Thymus (tissue), 11 donors: ENCODE measurements at regions not wholly inside any gene's neighbourhood (a gene's known extent, or its start where the extent isn't known, plus 50 kb on each side); places are given as distances from the start of the nearest gene placed in this dataset.
"Not testable (repeated sequence)": the region's sequence is repeated elsewhere in the genome, so short reads cannot be mapped to it uniquely, and the experiment has no call there.

Experiments
- DNase-seq, 9 donors: peaks; one replicate each; pipeline ENCODE4 v3.0.0-alpha.2; 2013; ENCODE audit warnings: low spot score in 9 of 9, low read depth in 6 of 9, missing footprints in 1 of 9
- H3K27ac ChIP-seq, 2 donors: one replicate each; pipeline ENCODE4 v1.5.1; 2013; ENCODE audit warnings: control low read depth in 1 of 2, low read depth in 1 of 2, low read length in 1 of 2, mild to moderate bottlenecking in 1 of 2, moderate library complexity in 1 of 2
- H3K27me3 ChIP-seq, 2 donors: one replicate each; pipeline ENCODE4 v1.5.1; 2013; ENCODE audit warnings: low read length in 1 of 2; ENCODE audit not compliant: control insufficient read depth in 2 of 2, insufficient read depth in 1 of 2
- H3K36me3 ChIP-seq, 2 donors: one replicate each; pipeline ENCODE4 v1.5.1; 2013; ENCODE audit warnings: low read length in 1 of 2, mild to moderate bottlenecking in 1 of 2, moderate library complexity in 1 of 2; ENCODE audit not compliant: control insufficient read depth in 2 of 2, insufficient read depth in 2 of 2
- H3K4me1 ChIP-seq, 2 donors: one replicate each; pipeline ENCODE4 v1.5.1; 2013; ENCODE audit warnings: low read length in 2 of 2; ENCODE audit not compliant: control insufficient read depth in 2 of 2, insufficient read depth in 2 of 2
- H3K4me3 ChIP-seq, 2 donors: one replicate each; pipeline ENCODE4 v1.5.1; 2013; ENCODE audit warnings: low read length in 2 of 2, control low read depth in 1 of 2, mild to moderate bottlenecking in 1 of 2
- H3K9me3 ChIP-seq, 2 donors: one replicate each; pipeline ENCODE4 v1.5.1; 2013; ENCODE audit warnings: low read length in 1 of 2, mild to moderate bottlenecking in 1 of 2; ENCODE audit not compliant: control insufficient read depth in 2 of 2, insufficient read depth in 1 of 2
- WGBS: extraction: QIAGEN DNeasy Blood & Tissue Kit; methylation state at CpG from one replicate; pipeline ENCODE4 v1.1.7; 2013; 5-methylcytosine and 5-hydroxymethylcytosine counted together
- donor health status: healthy.

DNA sequence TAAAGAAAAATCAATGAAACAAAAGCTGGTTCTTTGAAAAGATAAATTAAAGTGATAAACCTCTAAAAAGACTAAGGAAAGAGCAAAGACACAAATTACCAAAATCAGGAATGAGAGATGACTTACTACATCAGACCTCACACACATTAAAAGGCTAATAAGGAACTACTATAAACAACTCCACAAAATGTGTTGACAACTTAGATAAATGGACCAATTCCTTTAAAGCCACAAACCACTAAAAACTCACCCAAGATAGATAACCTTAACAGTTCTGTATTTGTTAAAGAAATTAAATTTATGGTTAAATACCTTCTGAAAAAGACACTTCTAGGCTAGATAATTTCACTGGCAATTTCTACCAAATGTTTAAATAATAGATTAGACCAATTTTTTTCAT is 170.4 kb downstream of the SMAD6 start:
- Histone ChIP-seq H3K27ac (no peak overlapping the region), H3K27me3 (peaks cover 0 to 4% of the 10 kb centered on the region in 2 donors), H3K4me3 (no peak overlapping the region), H3K9me3 (no peaks in the 10 kb centered on the region), H3K4me1 (no peaks in the 10 kb centered on the region), H3K36me3 (no peaks in the 10 kb centered on the region)
- no peak for DNase-seq

DNA sequence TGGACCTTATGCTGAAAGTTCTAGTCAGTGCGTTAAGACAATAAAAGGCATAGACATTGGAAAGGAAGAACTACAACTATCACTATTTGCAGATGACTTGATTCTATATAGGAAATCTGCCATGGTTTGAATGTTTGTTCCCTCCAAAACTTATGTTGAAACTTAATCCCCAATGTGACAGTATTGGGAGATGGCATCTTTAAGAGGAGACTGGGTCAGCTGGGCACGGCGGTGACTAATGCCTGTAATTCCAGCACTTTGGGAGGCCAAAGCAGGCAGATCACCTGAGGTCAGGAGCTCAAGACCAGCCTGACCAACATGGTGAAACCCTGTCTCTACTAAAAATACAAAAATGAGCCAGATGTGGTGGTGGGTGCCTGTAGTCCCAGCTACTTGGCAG is 171.3 kb downstream of the SMAD6 start:
- not testable (repeated sequence) for H3K27me3 ChIP-seq, H3K4me3 ChIP-seq, H3K4me1 ChIP-seq, H3K27ac ChIP-seq, H3K9me3 ChIP-seq, H3K36me3 ChIP-seq, DNase-seq
- 98% methylated on average over 3 of the region's 3 CpGs for WGBS

DNA sequence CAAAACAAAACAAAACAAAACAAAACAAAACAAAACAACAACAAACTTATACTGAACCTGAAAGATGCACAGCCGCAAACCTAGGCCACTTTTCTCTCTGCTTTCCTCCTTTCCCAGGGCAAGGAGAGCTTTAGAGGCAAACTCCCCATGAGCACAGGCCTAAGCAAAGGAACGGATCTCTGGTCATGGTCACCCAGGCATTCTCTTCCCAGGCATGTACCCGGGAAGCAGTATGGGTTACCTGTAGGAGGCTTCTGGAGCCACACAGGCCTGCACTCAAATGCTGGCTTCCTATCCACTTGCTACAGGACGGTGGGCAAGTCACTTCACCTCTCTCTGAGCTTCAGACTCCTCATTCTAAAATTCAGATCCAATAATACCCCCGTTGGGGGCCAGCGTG is 171.8 kb downstream of the SMAD6 start:
- 97% methylated on average over 6 of the region's 6 CpGs for WGBS
- peaks cover 0 to 4% of the 10 kb centered on the region in 2 donors for H3K27me3 ChIP-seq
- DNase-seq: no peak
- H3K9me3 ChIP-seq: no peaks in the 10 kb centered on the region
- H3K4me3 ChIP-seq: no peak overlapping the region
- no peak overlapping the region for H3K27ac ChIP-seq
- no peaks in the 10 kb centered on the region for H3K4me1 ChIP-seq
- H3K36me3 ChIP-seq: no peaks in the 10 kb centered on the region

DNA sequence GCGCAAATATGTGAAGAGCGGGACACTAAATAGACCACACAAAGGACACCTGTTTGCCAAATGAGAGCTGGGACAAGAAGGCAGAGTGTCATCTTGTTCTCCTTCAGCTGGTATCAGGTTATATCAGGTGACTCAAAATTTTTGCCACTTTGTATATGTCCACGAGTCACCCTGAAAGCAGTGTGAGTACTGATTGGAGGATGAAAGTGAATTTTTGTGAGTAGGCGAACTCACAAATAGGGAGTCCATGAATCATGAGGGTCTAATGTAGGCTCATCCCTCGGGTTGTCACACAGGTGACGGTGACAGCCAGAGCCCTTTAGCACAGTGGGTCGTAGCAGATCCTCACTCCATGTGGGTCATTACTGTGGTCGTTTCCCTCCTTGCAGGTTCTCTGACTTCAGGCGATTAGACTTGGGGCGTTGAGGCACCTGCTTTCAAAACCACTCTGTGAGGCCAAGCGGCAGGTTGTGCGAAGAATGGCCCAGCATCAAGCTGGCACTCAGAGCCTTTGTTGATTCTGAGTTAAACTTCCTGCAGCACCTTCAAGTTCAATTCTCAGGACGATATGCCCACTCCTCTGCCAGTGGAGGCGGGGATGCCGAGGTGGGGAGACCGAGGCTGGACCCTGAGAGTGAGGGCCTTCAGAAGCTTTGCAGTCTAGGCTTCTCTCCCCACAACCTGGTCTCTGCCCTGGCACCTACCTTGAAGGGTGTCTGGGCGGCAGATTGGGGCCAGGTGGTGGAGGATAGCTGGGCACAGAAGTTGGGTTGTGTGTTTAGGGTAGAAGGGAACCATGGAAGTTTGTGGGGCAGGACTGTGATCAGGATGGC is 173.8 kb downstream of the SMAD6 start:
- DNase-seq: no peak
- Histone ChIP-seq H3K27me3 (peaks cover 0 to 4% of the 10 kb centered on the region in 2 donors), H3K9me3 (no peaks in the 10 kb centered on the region), H3K27ac (no peak overlapping the region), H3K36me3 (no peaks in the 10 kb centered on the region), H3K4me1 (no peaks in the 10 kb centered on the region), H3K4me3 (no peak overlapping the region)
- 92% methylated on average over 17 of the region's 17 CpGs for WGBS

DNA sequence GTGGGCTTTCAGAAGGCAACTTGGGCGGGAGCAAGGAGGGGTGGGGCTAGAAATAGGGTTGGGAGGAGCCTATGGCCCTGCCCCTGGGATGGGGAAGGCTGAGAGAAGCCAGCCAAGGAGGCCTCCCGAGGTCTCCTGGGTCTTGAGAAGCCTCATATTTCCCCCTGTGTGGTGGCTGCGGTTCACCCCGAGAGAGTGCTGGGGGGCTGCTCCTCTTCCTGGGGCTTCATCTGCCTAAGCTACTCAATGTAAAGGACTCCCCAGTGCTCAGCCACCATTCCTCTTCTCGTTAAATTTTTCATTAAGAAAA is 174.3 kb downstream of the SMAD6 start:
- H3K27me3 ChIP-seq: peaks cover 0 to 4% of the 10 kb centered on the region in 2 donors
- no peak overlapping the region for H3K4me3 ChIP-seq
- H3K36me3 ChIP-seq: no peaks in the 10 kb centered on the region
- DNase-seq: no peak
- H3K4me1 ChIP-seq: no peaks in the 10 kb centered on the region
- 68% methylated on average over 5 of the region's 5 CpGs for WGBS
- no peak overlapping the region for H3K27ac ChIP-seq
- no peaks in the 10 kb centered on the region for H3K9me3 ChIP-seq

DNA sequence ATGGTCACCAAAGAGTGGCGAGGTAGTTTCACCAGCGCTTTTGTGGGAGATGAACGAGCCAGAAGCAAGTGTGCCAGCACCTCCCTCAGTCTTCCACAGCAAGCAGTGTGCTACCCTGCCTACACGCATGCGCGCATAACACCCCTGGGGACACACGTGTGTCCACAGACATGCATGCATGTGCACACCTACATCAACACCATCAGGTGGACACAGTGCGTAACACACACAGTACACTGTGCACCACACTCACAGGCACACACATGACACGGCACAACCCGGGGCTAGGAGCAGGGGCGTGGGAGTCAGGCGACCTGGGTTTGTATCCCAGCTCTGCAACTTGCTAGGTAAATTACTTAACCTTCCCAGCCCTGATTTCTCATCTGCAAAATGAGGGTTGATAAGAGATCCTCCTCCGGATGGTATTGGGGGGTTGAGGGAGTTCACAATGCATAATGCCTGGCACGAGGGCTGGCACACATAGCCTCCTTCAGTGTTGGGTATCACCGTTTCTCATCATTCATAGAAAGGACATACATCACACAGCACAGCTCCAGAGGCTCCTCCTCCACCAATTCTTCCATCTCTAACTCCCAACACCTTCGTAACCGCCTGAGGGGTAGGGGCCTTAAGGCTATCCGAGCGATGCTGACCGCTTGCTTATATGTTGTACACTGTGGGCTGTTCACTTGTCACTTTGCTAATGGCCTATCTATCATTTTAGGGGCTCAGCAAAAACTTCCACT is 174.9 kb downstream of the SMAD6 start:
- no peaks in the 10 kb centered on the region for H3K9me3 ChIP-seq
- H3K4me3 ChIP-seq: no peak overlapping the region
- H3K4me1 ChIP-seq: no peaks in the 10 kb centered on the region
- H3K27me3 ChIP-seq: peaks cover 0 to 4% of the 10 kb centered on the region in 2 donors
- H3K27ac ChIP-seq: no peak overlapping the region
- whole genome bisulfite sequencing: 96% methylated on average over 20 of the region's 20 CpGs
- no peaks in the 10 kb centered on the region for H3K36me3 ChIP-seq
- no peak for DNase-seq

DNA sequence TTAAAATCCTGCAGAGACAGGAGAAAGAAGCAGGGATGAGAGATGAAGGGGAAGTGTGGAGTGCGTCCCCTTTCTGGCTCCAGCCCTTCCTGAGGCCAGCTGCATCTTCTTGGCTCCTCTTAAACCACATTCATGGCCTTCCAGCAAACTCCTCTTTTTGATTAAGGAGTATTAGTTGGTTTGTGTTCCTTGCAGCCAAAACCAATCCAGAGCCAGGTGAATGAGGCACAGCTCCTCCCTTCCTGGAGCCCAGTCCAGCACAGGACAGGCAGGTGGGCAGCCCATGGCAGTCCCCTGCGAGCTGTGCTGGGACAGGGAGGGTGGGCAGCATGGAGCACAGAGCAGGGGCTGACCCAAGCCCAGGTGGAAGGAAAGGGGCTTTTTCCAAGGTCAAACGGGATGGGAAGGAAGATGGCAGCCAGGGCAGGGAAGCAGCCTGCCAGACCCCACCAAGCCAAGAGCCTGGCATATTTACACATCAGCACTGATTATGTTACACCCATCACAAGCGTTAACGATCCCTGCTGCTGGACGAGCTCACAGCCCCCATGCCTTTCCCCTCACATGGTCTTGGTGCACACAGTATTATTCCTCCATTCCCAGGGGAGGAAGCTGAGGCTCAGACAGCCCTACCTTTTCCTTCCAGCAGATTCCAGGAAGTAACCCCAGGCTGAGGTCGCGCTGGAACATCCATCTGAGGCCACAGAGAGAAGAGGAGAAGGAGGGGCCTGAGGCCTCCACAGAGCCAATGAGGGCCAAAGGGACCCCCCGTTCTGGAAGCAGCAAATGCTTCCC is 175.6 kb downstream of the SMAD6 start:
- no peak for DNase-seq
- 84% methylated on average over 9 of the region's 9 CpGs for WGBS
- Histone ChIP-seq H3K4me3 (no peak overlapping the region), H3K9me3 (no peaks in the 10 kb centered on the region), H3K27me3 (peaks cover 0 to 6% of the 10 kb centered on the region in 2 donors), H3K36me3 (no peaks in the 10 kb centered on the region), H3K27ac (no peak overlapping the region), H3K4me1 (no peaks in the 10 kb centered on the region)

DNA sequence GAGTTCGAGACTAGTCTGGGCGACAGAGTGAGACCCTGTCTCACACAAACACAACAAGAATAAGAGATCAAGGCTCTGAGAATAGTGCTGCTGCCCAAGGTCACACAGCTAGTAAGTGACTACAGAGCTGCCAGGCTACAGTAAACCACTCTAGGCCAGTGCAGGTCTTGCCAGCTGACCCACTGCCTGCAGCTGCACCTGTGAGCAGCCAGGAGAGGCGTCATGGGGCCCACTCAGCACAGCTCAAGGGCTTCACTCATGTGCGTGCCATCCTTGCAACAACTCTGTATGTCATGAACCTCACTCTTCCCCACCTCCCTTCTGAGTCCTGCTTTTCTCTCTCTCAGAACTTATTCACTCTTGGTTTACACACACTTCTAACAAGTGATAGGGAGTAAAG is 176.7 kb downstream of the SMAD6 start:
- Histone ChIP-seq H3K4me1 (no peaks in the 10 kb centered on the region), H3K27ac (no peak overlapping the region), H3K27me3 (peaks cover 0 to 8% of the 10 kb centered on the region in 2 donors), H3K9me3 (no peaks in the 10 kb centered on the region), H3K4me3 (no peak overlapping the region), H3K36me3 (no peaks in the 10 kb centered on the region)
- 96% methylated on average over 4 of the region's 4 CpGs for WGBS
- no peak for DNase-seq
